ENCODE measurements at regions not wholly inside any gene's neighbourhood (a gene's known extent, or its start where the extent isn't known, plus 50 kb on each side); places are given as distances from the start of the nearest gene placed in this dataset.
A peak's percentile ranks its signal among the peaks of the same experiment; 100 is the strongest.

GRCh38 chr6:2460216-2460745, 214.9 kb upstream of the GMDS start:
- no peak overlapping the region for H2AFZ ChIP-seq (ENCODE audit: low read length)
- H3K27me3 ChIP-seq (ENCODE audit: low read length) = no peaks in the 10 kb centered on the region
- no peaks in the 10 kb centered on the region for H3K79me2 ChIP-seq (ENCODE audit: low read length)
- no peaks in the 10 kb centered on the region for H3K9me2 ChIP-seq (replicated peaks; ENCODE audit: insufficient read depth, low read length)
- H3K9me3 ChIP-seq (ENCODE audit: low read length) = no peaks in the 10 kb centered on the region
- no peak overlapping the region for H3K9ac ChIP-seq (ENCODE audit: low read length)
- H4K20me1 ChIP-seq (ENCODE audit: insufficient read depth, low read depth, low read length) = no peaks in the 10 kb centered on the region
- H3K4me3 ChIP-seq (ENCODE audit: low read length) = no peak overlapping the region
- no peaks in the 10 kb centered on the region for H3K36me3 ChIP-seq (ENCODE audit: insufficient read depth, low read length)
- no peak overlapping the region for H3K4me2 ChIP-seq (ENCODE audit: low read depth, low read length, poor library complexity, severe bottlenecking)
- H3K27ac ChIP-seq (ENCODE audit: low read length) = no peak overlapping the region
- DNase-seq = no peak
- H3K4me1 ChIP-seq (ENCODE audit: low read length) = no peaks in the 10 kb centered on the region

- H3K9me3 ChIP-seq (ENCODE audit: low read length) = no peaks in the 10 kb centered on the region
- H3K9me2 ChIP-seq (replicated peaks; ENCODE audit: insufficient read depth, low read length) = no peaks in the 10 kb centered on the region
- no peak overlapping the region for H2AFZ ChIP-seq (ENCODE audit: low read length)
- no peaks in the 10 kb centered on the region for H3K79me2 ChIP-seq (ENCODE audit: low read length)
- DNase-seq = no peak
- no peak overlapping the region for H3K4me2 ChIP-seq (ENCODE audit: low read depth, low read length, poor library complexity, severe bottlenecking)
- H3K9ac ChIP-seq (ENCODE audit: low read length) = no peak overlapping the region
- peaks cover 10% of the 10 kb centered on the region for H3K4me1 ChIP-seq (ENCODE audit: low read length)
- no peak overlapping the region for H3K4me3 ChIP-seq (ENCODE audit: low read length)
- no peaks in the 10 kb centered on the region for H3K27me3 ChIP-seq (ENCODE audit: low read length)
- H3K36me3 ChIP-seq (ENCODE audit: insufficient read depth, low read length) = no peaks in the 10 kb centered on the region
- H3K27ac ChIP-seq (ENCODE audit: low read length) = no peak overlapping the region
- H4K20me1 ChIP-seq (ENCODE audit: insufficient read depth, low read depth, low read length) = no peaks in the 10 kb centered on the region
Observed at GRCh38 chr6:2454180-2454579, 208.8 kb upstream of the GMDS start.

- H3K4me2 ChIP-seq (ENCODE audit: low read depth, low read length, poor library complexity, severe bottlenecking) = no peak overlapping the region
- no peaks in the 10 kb centered on the region for H3K9me2 ChIP-seq (replicated peaks; ENCODE audit: insufficient read depth, low read length)
- H3K27me3 ChIP-seq (ENCODE audit: low read length) = no peaks in the 10 kb centered on the region
- H3K4me1 ChIP-seq (ENCODE audit: low read length) = peaks cover 33% of the 10 kb centered on the region
- H3K36me3 ChIP-seq (ENCODE audit: insufficient read depth, low read length) = no peaks in the 10 kb centered on the region
- H3K79me2 ChIP-seq (ENCODE audit: low read length) = no peaks in the 10 kb centered on the region
- no peaks in the 10 kb centered on the region for H4K20me1 ChIP-seq (ENCODE audit: insufficient read depth, low read depth, low read length)
- no peaks in the 10 kb centered on the region for H3K9me3 ChIP-seq (ENCODE audit: low read length)
- H3K27ac ChIP-seq (ENCODE audit: low read length) = no peak overlapping the region
- no peak overlapping the region for H3K4me3 ChIP-seq (ENCODE audit: low read length)
- no peak overlapping the region for H2AFZ ChIP-seq (ENCODE audit: low read length)
- H3K9ac ChIP-seq (ENCODE audit: low read length) = no peak overlapping the region
- peak; percentile 49 for DNase-seq
Observed at GRCh38 chr6:2450546-2450945, 205.1 kb upstream of the GMDS start.

- Histone ChIP-seq H2AFZ (ENCODE audit: low read length) (no peak overlapping the region), H4K20me1 (ENCODE audit: insufficient read depth, low read depth, low read length) (no peaks in the 10 kb centered on the region), H3K9ac (ENCODE audit: low read length) (no peak overlapping the region), H3K9me2 (replicated peaks; ENCODE audit: insufficient read depth, low read length) (no peaks in the 10 kb centered on the region), H3K4me3 (ENCODE audit: low read length) (no peak overlapping the region), H3K27me3 (ENCODE audit: low read length) (no peaks in the 10 kb centered on the region), H3K36me3 (ENCODE audit: insufficient read depth, low read length) (no peaks in the 10 kb centered on the region), H3K79me2 (ENCODE audit: low read length) (no peaks in the 10 kb centered on the region), H3K27ac (ENCODE audit: low read length) (no peak overlapping the region), H3K4me2 (ENCODE audit: low read depth, low read length, poor library complexity, severe bottlenecking) (no peak overlapping the region), H3K9me3 (ENCODE audit: low read length) (no peaks in the 10 kb centered on the region), H3K4me1 (ENCODE audit: low read length) (peaks cover 33% of the 10 kb centered on the region)
- no peak for DNase-seq
Observed at GRCh38 chr6:2449572-2449940, 204.2 kb upstream of the GMDS start.

GRCh38 chr6:2448826-2449571, 203.6 kb upstream of the GMDS start:
- H3K4me2 ChIP-seq (ENCODE audit: low read depth, low read length, poor library complexity, severe bottlenecking) = peak overlapping the region; percentile 17
- DNase-seq = peak; percentile 85
- H3K9ac ChIP-seq (ENCODE audit: low read length) = no peak overlapping the region
- H3K79me2 ChIP-seq (ENCODE audit: low read length) = no peaks in the 10 kb centered on the region
- H2AFZ ChIP-seq (ENCODE audit: low read length) = no peak overlapping the region
- no peaks in the 10 kb centered on the region for H4K20me1 ChIP-seq (ENCODE audit: insufficient read depth, low read depth, low read length)
- no peaks in the 10 kb centered on the region for H3K27me3 ChIP-seq (ENCODE audit: low read length)
- H3K4me3 ChIP-seq (ENCODE audit: low read length) = no peak overlapping the region
- no peaks in the 10 kb centered on the region for H3K36me3 ChIP-seq (ENCODE audit: insufficient read depth, low read length)
- H3K9me3 ChIP-seq (ENCODE audit: low read length) = no peaks in the 10 kb centered on the region
- no peak overlapping the region for H3K27ac ChIP-seq (ENCODE audit: low read length)
- H3K9me2 ChIP-seq (replicated peaks; ENCODE audit: insufficient read depth, low read length) = no peaks in the 10 kb centered on the region
- peaks cover 33% of the 10 kb centered on the region for H3K4me1 ChIP-seq (ENCODE audit: low read length)

- no peak overlapping the region for H3K4me2 ChIP-seq (ENCODE audit: low read depth, low read length, poor library complexity, severe bottlenecking)
- no peaks in the 10 kb centered on the region for H3K27me3 ChIP-seq (ENCODE audit: low read length)
- H3K9me2 ChIP-seq (replicated peaks; ENCODE audit: insufficient read depth, low read length) = no peaks in the 10 kb centered on the region
- peaks cover 33% of the 10 kb centered on the region for H3K4me1 ChIP-seq (ENCODE audit: low read length)
- no peaks in the 10 kb centered on the region for H3K36me3 ChIP-seq (ENCODE audit: insufficient read depth, low read length)
- H2AFZ ChIP-seq (ENCODE audit: low read length) = no peak overlapping the region
- H3K9me3 ChIP-seq (ENCODE audit: low read length) = no peaks in the 10 kb centered on the region
- no peak overlapping the region for H3K27ac ChIP-seq (ENCODE audit: low read length)
- no peaks in the 10 kb centered on the region for H4K20me1 ChIP-seq (ENCODE audit: insufficient read depth, low read depth, low read length)
- no peaks in the 10 kb centered on the region for H3K79me2 ChIP-seq (ENCODE audit: low read length)
- DNase-seq = no peak
- H3K4me3 ChIP-seq (ENCODE audit: low read length) = no peak overlapping the region
- no peak overlapping the region for H3K9ac ChIP-seq (ENCODE audit: low read length)
Observed at GRCh38 chr6:2447931-2448330, 202.5 kb upstream of the GMDS start.

- DNase-seq = no peak
- no peaks in the 10 kb centered on the region for H3K27me3 ChIP-seq (ENCODE audit: low read length)
- no peak overlapping the region for H2AFZ ChIP-seq (ENCODE audit: low read length)
- no peak overlapping the region for H3K4me3 ChIP-seq (ENCODE audit: low read length)
- H3K79me2 ChIP-seq (ENCODE audit: low read length) = no peaks in the 10 kb centered on the region
- no peaks in the 10 kb centered on the region for H3K36me3 ChIP-seq (ENCODE audit: insufficient read depth, low read length)
- no peak overlapping the region for H3K27ac ChIP-seq (ENCODE audit: low read length)
- peaks cover 33% of the 10 kb centered on the region for H3K4me1 ChIP-seq (ENCODE audit: low read length)
- no peaks in the 10 kb centered on the region for H3K9me2 ChIP-seq (replicated peaks; ENCODE audit: insufficient read depth, low read length)
- no peak overlapping the region for H3K4me2 ChIP-seq (ENCODE audit: low read depth, low read length, poor library complexity, severe bottlenecking)
- no peaks in the 10 kb centered on the region for H3K9me3 ChIP-seq (ENCODE audit: low read length)
- H3K9ac ChIP-seq (ENCODE audit: low read length) = no peak overlapping the region
- no peaks in the 10 kb centered on the region for H4K20me1 ChIP-seq (ENCODE audit: insufficient read depth, low read depth, low read length)
Observed at GRCh38 chr6:2447318-2447920, 202.0 kb upstream of the GMDS start.

GRCh38 chr6:2441601-2442475, 196.4 kb upstream of the GMDS start:
- H3K79me2 ChIP-seq (ENCODE audit: low read length) = no peaks in the 10 kb centered on the region
- 0 out of 2 replicates have a peak, but pooled peaks cover 4% of the 10 kb centered on the region for H3K27me3 ChIP-seq (ENCODE audit: low read length)
- H3K27ac ChIP-seq (ENCODE audit: low read length) = no peak overlapping the region
- no peak for DNase-seq
- H3K9me2 ChIP-seq (replicated peaks; ENCODE audit: insufficient read depth, low read length) = no peaks in the 10 kb centered on the region
- H3K4me3 ChIP-seq (ENCODE audit: low read length) = no peak overlapping the region
- no peak overlapping the region for H3K9ac ChIP-seq (ENCODE audit: low read length)
- no peaks in the 10 kb centered on the region for H3K9me3 ChIP-seq (ENCODE audit: low read length)
- H3K4me2 ChIP-seq (ENCODE audit: low read depth, low read length, poor library complexity, severe bottlenecking) = no peak overlapping the region
- peaks cover 36% of the 10 kb centered on the region for H3K4me1 ChIP-seq (ENCODE audit: low read length)
- H4K20me1 ChIP-seq (ENCODE audit: insufficient read depth, low read depth, low read length) = no peaks in the 10 kb centered on the region
- no peaks in the 10 kb centered on the region; the same call in 1 of the 2 replicates for H3K36me3 ChIP-seq (ENCODE audit: insufficient read depth, low read length)
- H2AFZ ChIP-seq (ENCODE audit: low read length) = 0 out of 2 replicates have a peak overlapping the region, but pooled peaks have one; percentile 30
